ENCODE measurements at regions not wholly inside any gene's neighbourhood (a gene's known extent, or its start where the extent isn't known, plus 50 kb on each side); places are given as distances from the start of the nearest gene placed in this dataset.

- no peak overlapping the region for H3K4me3 ChIP-seq (replicated peaks in 1 of 3; ENCODE audit: insufficient read depth in 1 of 3, low read depth in 1 of 3, low read length in 3 of 3)
- H2AFZ ChIP-seq (ENCODE audit: low read depth, low read length), result no peak overlapping the region
- H3K9me1 ChIP-seq (replicated peaks; ENCODE audit: control insufficient read depth, extremely low read depth, insufficient read depth, low read length), result no peaks in the 10 kb centered on the region
- no peak overlapping the region for H3K4me2 ChIP-seq (ENCODE audit: insufficient read depth, low read length)
- TF ChIP-seq MAX (IDR thresholded peaks at IDR 0.05; ENCODE audit: insufficient read depth, insufficient read length), result no peak
- TF ChIP-seq MYC (IDR thresholded peaks at IDR 0.05; ENCODE audit: low read depth, low read length), result no peak
- TF ChIP-seq GATA2 (IDR thresholded peaks at IDR 0.05; ENCODE audit: insufficient read depth, insufficient read length, low read depth, low read length), result no peak
- H3K9me3 ChIP-seq (replicated peaks; ENCODE audit: control insufficient read depth, insufficient read depth, low read length), result peaks cover 2% of the 10 kb centered on the region
- no peak for DNase-seq (ENCODE audit: low read depth, low spot score)
- no peak overlapping the region for H3K9ac ChIP-seq (replicated peaks; ENCODE audit: extremely low read depth, insufficient read depth, low read length)
- no peaks in the 10 kb centered on the region for H3K79me2 ChIP-seq (ENCODE audit: control insufficient read depth, insufficient read depth, low read length)
- no peak overlapping the region for H3K27ac ChIP-seq (ENCODE audit: insufficient read depth, low read depth, low read length)
- intact Hi-C loops (cut with micrococcal nuclease) (no loop called here), dilution Hi-C loops (cut with MboI; ENCODE audit: extremely low pct_ligation_motif_present, low sequenced_read_pairs) (no loop called here)
- H4K20me1 ChIP-seq (replicated peaks; ENCODE audit: control insufficient read depth, extremely low read depth, insufficient read depth, low read length), result no peaks in the 10 kb centered on the region
- H3K27me3 ChIP-seq (ENCODE audit: control insufficient read depth in 2 of 2, insufficient read depth in 2 of 2, low read length in 2 of 2), result no peaks in the 10 kb centered on the region
- BruUV-seq (replicated peaks), result no TSS peak
- H3K36me3 ChIP-seq (ENCODE audit: control insufficient read depth in 2 of 2, extremely low read depth in 1 of 2, insufficient read depth in 2 of 2, low read length in 2 of 2), result no peaks in the 10 kb centered on the region
- CTCF ChIA-PET, result no interaction called here
- H3K4me1 ChIP-seq (ENCODE audit: control insufficient read depth, extremely low read depth, insufficient read depth, low read length), result no peaks in the 10 kb centered on the region
- no peak for FAIRE-seq
- POLR2A ChIA-PET, result no interaction called here
These were observed 334.2 kb downstream of the IRX1 start for GRCh38 chr5:3929799-3930198.

GRCh38 chr5:3931976-3932375 is 336.3 kb downstream of the IRX1 start:
- H3K27ac ChIP-seq (ENCODE audit: insufficient read depth, low read depth, low read length), result no peak overlapping the region
- H3K9ac ChIP-seq (replicated peaks; ENCODE audit: extremely low read depth, insufficient read depth, low read length), result no peak overlapping the region
- H3K79me2 ChIP-seq (ENCODE audit: control insufficient read depth, insufficient read depth, low read length), result no peaks in the 10 kb centered on the region
- H3K9me3 ChIP-seq (replicated peaks; ENCODE audit: control insufficient read depth, insufficient read depth, low read length), result peaks cover 2% of the 10 kb centered on the region
- H3K9me1 ChIP-seq (replicated peaks; ENCODE audit: control insufficient read depth, extremely low read depth, insufficient read depth, low read length), result no peaks in the 10 kb centered on the region
- H3K36me3 ChIP-seq (ENCODE audit: control insufficient read depth in 2 of 2, extremely low read depth in 1 of 2, insufficient read depth in 2 of 2, low read length in 2 of 2), result no peaks in the 10 kb centered on the region
- DNase-seq (ENCODE audit: low read depth, low spot score) (no peak), FAIRE-seq (no peak)
- H3K4me3 ChIP-seq (replicated peaks in 1 of 3; ENCODE audit: insufficient read depth in 1 of 3, low read depth in 1 of 3, low read length in 3 of 3), result no peak overlapping the region
- no peak overlapping the region for H3K4me2 ChIP-seq (ENCODE audit: insufficient read depth, low read length)
- intact Hi-C loops (cut with micrococcal nuclease) (no loop called here), dilution Hi-C loops (cut with MboI; ENCODE audit: extremely low pct_ligation_motif_present, low sequenced_read_pairs) (no loop called here)
- TF ChIP-seq POLR2A (IDR thresholded peaks at IDR 0.05; ENCODE audit: low read depth, low read length), result no peak
- TF ChIP-seq FOS (IDR thresholded peaks at IDR 0.05; ENCODE audit: borderline replicate concordance, insufficient read depth, low read length), result no peak
- TF ChIP-seq GATA2 (IDR thresholded peaks at IDR 0.05; ENCODE audit: insufficient read depth, insufficient read length, low read depth, low read length), result no peak
- TF ChIP-seq CTCF (IDR thresholded peaks at IDR 0.05; ENCODE audit: extremely low read depth in 1 of 2, insufficient read depth in 1 of 2, low read depth in 1 of 2, low read length in 2 of 2), result no peak
- TF ChIP-seq POLR2AphosphoS5 (IDR thresholded peaks at IDR 0.05; ENCODE audit: insufficient read depth, low read depth, low read length), result no peak
- no peak for TF ChIP-seq JUN (IDR thresholded peaks at IDR 0.05; ENCODE audit: borderline replicate concordance, insufficient read depth, insufficient read length, low read depth)
- no peak for TF ChIP-seq MAX (IDR thresholded peaks at IDR 0.05; ENCODE audit: insufficient read depth, insufficient read length)
- TF ChIP-seq MYC (IDR thresholded peaks at IDR 0.05; ENCODE audit: low read depth, low read length), result no peak
- no peak for TF ChIP-seq EZH2 (IDR thresholded peaks at IDR 0.05; ENCODE audit: borderline replicate concordance, low read depth, low read length, severe bottlenecking)
- H2AFZ ChIP-seq (ENCODE audit: low read depth, low read length), result no peak overlapping the region
- no TSS peak for BruUV-seq (replicated peaks)
- ChIA-PET POLR2A (no interaction called here), CTCF (no interaction called here)
- no peaks in the 10 kb centered on the region for H3K4me1 ChIP-seq (ENCODE audit: control insufficient read depth, extremely low read depth, insufficient read depth, low read length)
- no peaks in the 10 kb centered on the region for H4K20me1 ChIP-seq (replicated peaks; ENCODE audit: control insufficient read depth, extremely low read depth, insufficient read depth, low read length)
- no peaks in the 10 kb centered on the region for H3K27me3 ChIP-seq (ENCODE audit: control insufficient read depth in 2 of 2, insufficient read depth in 2 of 2, low read length in 2 of 2)
